MM.1S (cell line): ENCODE measurements at regions not wholly inside any gene's neighbourhood (a gene's known extent, or its start where the extent isn't known, plus 50 kb on each side); places are given as distances from the start of the nearest gene placed in this dataset.

Experiments used
- DNase-seq: peaks from one replicate; pipeline ENCODE4 v3.0.0-alpha.2; 2015
- H2AFZ ChIP-seq: fragments of 300-600 bp; sonication (generic); 2 replicates; pipeline ENCODE4 v1.6.0; 2016; ENCODE audit warnings: antibody characterized with exemption, low read length
- H3F3A ChIP-seq: fragments of 300-600 bp; sonication (generic); 2 replicates; pipeline ENCODE4 v1.6.1; 2016; ENCODE audit warnings: mild to moderate bottlenecking, antibody characterized with exemption, low read length, moderate library complexity, mixed read lengths; ENCODE audit not compliant: insufficient read depth
- H3K27ac ChIP-seq: fragments of 300-600 bp; sonication (generic); 2 replicates; pipeline ENCODE4 v1.5.1; 2016; ENCODE audit warnings: mild to moderate bottlenecking, low read length
- H3K27me3 ChIP-seq: fragments of 300-600 bp; sonication (generic); replicated peaks from 2 replicates; pipeline ENCODE4 v1.6.0; 2016; ENCODE audit warnings: low read length; ENCODE audit not compliant: insufficient read depth
- H3K36me3 ChIP-seq: fragments of 300-600 bp; sonication (generic); replicated peaks from 2 replicates; pipeline ENCODE4 v1.6.1; 2016; ENCODE audit warnings: mild to moderate bottlenecking, low read length, mixed read lengths; ENCODE audit not compliant: insufficient read depth
- H3K4me1 ChIP-seq: fragments of 300-600 bp; sonication (generic); 2 replicates; pipeline ENCODE4 v1.6.1; 2016; ENCODE audit warnings: low read length, mixed read lengths
- H3K4me2 ChIP-seq: fragments of 300-600 bp; sonication (generic); 2 replicates; pipeline ENCODE4 v1.6.0; 2016; ENCODE audit warnings: low read depth, low read length
- H3K4me3 ChIP-seq: fragments of 300-600 bp; sonication (generic); 2 replicates; pipeline ENCODE4 v1.5.1; 2016; ENCODE audit warnings: low read length, mixed read lengths
- H3K79me2 ChIP-seq: fragments of 300-600 bp; sonication (generic); 2 replicates; pipeline ENCODE4 v1.6.1; 2016; ENCODE audit warnings: mixed run types, low read length, mixed read lengths
- H3K9ac ChIP-seq: fragments of 300-600 bp; sonication (generic); 2 replicates; pipeline ENCODE4 v1.6.1; 2016; ENCODE audit warnings: low read length, mixed read lengths
- H3K9me2 ChIP-seq: fragments of 300-600 bp; sonication (generic); replicated peaks from 2 replicates; pipeline ENCODE4 v1.6.1; 2016; ENCODE audit warnings: mild to moderate bottlenecking, low read length, mixed read lengths; ENCODE audit not compliant: insufficient read depth
- H3K9me3 ChIP-seq: fragments of 300-600 bp; sonication (generic); replicated peaks from 2 replicates; pipeline ENCODE4 v1.6.1; 2016; ENCODE audit warnings: mild to moderate bottlenecking, low read length, mixed read lengths; ENCODE audit not compliant: insufficient read depth
- H4K20me1 ChIP-seq: fragments of 300-600 bp; sonication (generic); 2 replicates; pipeline ENCODE4 v1.6.1; 2016; ENCODE audit warnings: mild to moderate bottlenecking, low read length, moderate library complexity, mixed read lengths; ENCODE audit not compliant: insufficient read depth
- EZH2 ChIP-seq: fragments of 300-600 bp; sonication (generic); optimal IDR thresholded peaks from 2 replicates; pipeline ENCODE3; 2017; ENCODE audit warnings: low read depth, mild to moderate bottlenecking, antibody characterized with exemption, low read length, mixed read lengths
- EZH2phosphoT487 ChIP-seq: fragments of 300-600 bp; sonication (generic); IDR thresholded peaks from 2 replicates; pipeline ENCODE4 v1.6.1; 2018; ENCODE audit warnings: antibody characterized with exemption, low read length
- TF ChIP-seq, protein P1 (sequence below): fragments of 300-600 bp; sonication (generic); IDR thresholded peaks from 2 replicates; pipeline ENCODE4 v1.5.1; 2016; ENCODE audit warnings: antibody characterized with exemption, low read length, mixed read lengths

DNA sequence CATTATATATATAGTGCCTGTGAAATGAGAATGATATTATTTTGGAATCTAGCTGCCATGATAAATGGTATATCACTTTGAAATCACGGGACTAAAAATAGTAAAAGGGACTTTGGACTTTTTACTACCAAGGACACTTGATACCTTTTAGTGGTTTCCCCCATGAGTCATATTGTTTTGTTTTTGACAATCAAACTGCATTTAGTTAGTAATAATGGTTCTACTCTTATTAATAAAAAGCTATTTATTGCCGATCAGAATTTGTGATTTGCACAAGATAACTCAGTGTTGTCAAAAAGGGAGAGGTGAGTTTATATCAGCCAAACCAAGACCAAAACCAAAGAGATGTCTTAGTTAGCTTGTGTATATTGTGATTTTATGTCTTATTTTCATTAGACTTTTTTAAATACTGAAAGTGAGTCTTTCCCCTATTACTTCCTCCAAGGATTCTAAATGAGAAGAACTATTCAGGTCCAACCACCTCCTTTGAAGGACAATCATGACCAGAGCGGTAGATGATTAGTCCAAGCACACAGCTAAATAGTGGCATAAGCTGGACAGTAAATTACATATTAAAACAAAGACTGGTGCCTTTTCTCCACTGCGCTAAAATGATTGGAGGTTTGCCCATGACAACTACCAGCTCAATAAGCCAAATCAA, 281.7 kb upstream of the ESRRG start:
- H3K9me2 ChIP-seq: no peaks in the 10 kb centered on the region
- TF ChIP-seq, protein P1, sequence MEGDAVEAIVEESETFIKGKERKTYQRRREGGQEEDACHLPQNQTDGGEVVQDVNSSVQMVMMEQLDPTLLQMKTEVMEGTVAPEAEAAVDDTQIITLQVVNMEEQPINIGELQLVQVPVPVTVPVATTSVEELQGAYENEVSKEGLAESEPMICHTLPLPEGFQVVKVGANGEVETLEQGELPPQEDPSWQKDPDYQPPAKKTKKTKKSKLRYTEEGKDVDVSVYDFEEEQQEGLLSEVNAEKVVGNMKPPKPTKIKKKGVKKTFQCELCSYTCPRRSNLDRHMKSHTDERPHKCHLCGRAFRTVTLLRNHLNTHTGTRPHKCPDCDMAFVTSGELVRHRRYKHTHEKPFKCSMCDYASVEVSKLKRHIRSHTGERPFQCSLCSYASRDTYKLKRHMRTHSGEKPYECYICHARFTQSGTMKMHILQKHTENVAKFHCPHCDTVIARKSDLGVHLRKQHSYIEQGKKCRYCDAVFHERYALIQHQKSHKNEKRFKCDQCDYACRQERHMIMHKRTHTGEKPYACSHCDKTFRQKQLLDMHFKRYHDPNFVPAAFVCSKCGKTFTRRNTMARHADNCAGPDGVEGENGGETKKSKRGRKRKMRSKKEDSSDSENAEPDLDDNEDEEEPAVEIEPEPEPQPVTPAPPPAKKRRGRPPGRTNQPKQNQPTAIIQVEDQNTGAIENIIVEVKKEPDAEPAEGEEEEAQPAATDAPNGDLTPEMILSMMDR: no peak
- TF ChIP-seq EZH2 (no peak), EZH2phosphoT487 (no peak)
- no peak for DNase-seq
- H3K27ac ChIP-seq: no peak overlapping the region
- no peaks in the 10 kb centered on the region for H3K36me3 ChIP-seq
- H2AFZ ChIP-seq: no peak overlapping the region
- H3K9ac ChIP-seq: no peak overlapping the region
- no peaks in the 10 kb centered on the region for H3K27me3 ChIP-seq
- no peaks in the 10 kb centered on the region for H3K79me2 ChIP-seq
- no peaks in the 10 kb centered on the region for H4K20me1 ChIP-seq
- H3F3A ChIP-seq: no peaks in the 10 kb centered on the region
- H3K4me1 ChIP-seq: no peaks in the 10 kb centered on the region
- H3K4me3 ChIP-seq: no peak overlapping the region
- H3K4me2 ChIP-seq: no peak overlapping the region
- no peaks in the 10 kb centered on the region for H3K9me3 ChIP-seq

DNA sequence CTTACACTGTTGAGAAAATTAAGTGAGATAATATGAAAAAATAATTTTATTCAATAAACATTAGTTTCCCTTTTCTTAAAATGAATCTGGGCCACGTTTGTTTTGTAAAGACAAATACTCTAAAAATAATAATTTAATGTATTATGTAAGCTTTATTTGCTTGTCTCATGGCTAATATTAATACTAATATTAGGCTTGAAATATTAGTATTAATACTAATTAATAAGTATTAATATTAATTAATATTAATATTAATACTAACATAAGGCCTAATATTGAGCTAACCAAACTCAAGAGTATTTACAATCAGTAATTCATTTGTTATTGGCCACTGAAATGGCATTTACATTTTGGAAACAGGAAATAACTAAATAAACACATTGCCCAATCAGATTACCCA, 280.1 kb upstream of the ESRRG start:
- H2AFZ ChIP-seq: no peak overlapping the region
- DNase-seq: no peak

DNA sequence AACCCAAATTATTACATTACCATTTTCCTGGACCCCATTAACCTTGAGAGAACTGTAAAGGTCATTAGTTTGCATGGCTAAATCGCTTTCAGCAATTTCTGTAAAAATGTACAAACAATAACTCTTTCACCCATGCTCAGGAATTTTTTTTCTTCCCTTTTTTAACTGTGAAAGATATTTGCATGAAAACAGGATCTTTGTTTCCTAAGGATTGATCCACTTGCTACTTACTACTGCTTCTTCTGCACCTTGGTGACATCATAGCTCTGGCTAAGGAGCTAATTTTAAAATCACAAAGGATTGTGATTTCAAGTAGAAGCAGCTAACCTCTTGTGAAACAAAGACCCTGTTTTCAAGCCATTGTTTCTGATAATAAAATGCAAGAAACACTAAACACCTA, 274.6 kb upstream of the ESRRG start:
- H3F3A ChIP-seq: no peaks in the 10 kb centered on the region
- no peaks in the 10 kb centered on the region for H3K79me2 ChIP-seq
- H3K27me3 ChIP-seq: no peaks in the 10 kb centered on the region
- H3K9me2 ChIP-seq: no peaks in the 10 kb centered on the region
- H4K20me1 ChIP-seq: no peaks in the 10 kb centered on the region
- no peak overlapping the region for H3K4me3 ChIP-seq
- H3K4me2 ChIP-seq: no peak overlapping the region
- no peak overlapping the region for H3K9ac ChIP-seq
- no peaks in the 10 kb centered on the region for H3K9me3 ChIP-seq
- no peaks in the 10 kb centered on the region for H3K36me3 ChIP-seq
- no peak for DNase-seq
- TF ChIP-seq EZH2: no peak
- TF ChIP-seq EZH2phosphoT487: no peak
- TF ChIP-seq, protein P1: no peak
- H3K27ac ChIP-seq: no peak overlapping the region
- H2AFZ ChIP-seq: no peak overlapping the region
- no peaks in the 10 kb centered on the region for H3K4me1 ChIP-seq

More for the DNA sequence above, 280.1 kb upstream of the ESRRG start:
- Histone ChIP-seq H3K79me2 (no peaks in the 10 kb centered on the region), H3K27ac (no peak overlapping the region), H3K9me3 (no peaks in the 10 kb centered on the region), H3F3A (no peaks in the 10 kb centered on the region), H3K4me1 (no peaks in the 10 kb centered on the region), H3K27me3 (no peaks in the 10 kb centered on the region), H3K36me3 (no peaks in the 10 kb centered on the region), H3K9ac (no peak overlapping the region), H3K9me2 (no peaks in the 10 kb centered on the region), H3K4me3 (no peak overlapping the region), H3K4me2 (no peak overlapping the region), H4K20me1 (no peaks in the 10 kb centered on the region)
- TF ChIP-seq, protein P1: no peak
- no peak for TF ChIP-seq EZH2phosphoT487
- no peak for TF ChIP-seq EZH2
